HPDE6-E6E7 (cell line): ENCODE measurements at regions not wholly inside any gene's neighbourhood (a gene's known extent, or its start where the extent isn't known, plus 50 kb on each side); places are given as distances from the start of the nearest gene placed in this dataset.

Source experiments
- DNase-seq: peaks from one replicate; pipeline ENCODE4 v3.0.0; 2011; ENCODE audit warnings: missing footprints; ENCODE audit errors: extremely low spot score

GRCh38 chr3:148082506-148083280 is 615.0 kb upstream of the AGTR1 start:
- DNase-seq: no peak

GRCh38 chr3:148083526-148084182 is 614.0 kb upstream of the AGTR1 start:
- DNase-seq: no peak

GRCh38 chr3:148084931-148085330 is 612.8 kb upstream of the AGTR1 start:
- no peak for DNase-seq

GRCh38 chr3:148087601-148088371 is 609.9 kb upstream of the AGTR1 start:
- no peak for DNase-seq

DNA sequence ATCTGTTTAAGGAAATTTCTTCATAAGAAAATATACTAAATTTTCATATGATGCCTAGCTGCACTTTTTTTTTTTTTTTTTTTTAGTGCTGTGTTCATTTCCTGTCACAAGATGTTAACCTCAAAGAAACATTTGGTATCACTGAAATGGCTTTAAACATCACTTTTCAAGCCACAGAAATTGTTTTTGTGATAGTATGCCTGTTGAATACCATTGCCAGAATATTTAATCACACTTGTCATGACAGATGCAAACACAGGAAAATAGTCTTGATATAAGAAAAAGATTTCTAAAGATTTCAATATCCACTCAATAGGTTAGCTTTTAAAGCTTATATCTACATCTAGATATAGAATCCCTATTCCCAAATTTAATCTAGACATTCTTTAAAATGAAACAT is 608.5 kb upstream of the AGTR1 start:
- DNase-seq: no peak

DNA sequence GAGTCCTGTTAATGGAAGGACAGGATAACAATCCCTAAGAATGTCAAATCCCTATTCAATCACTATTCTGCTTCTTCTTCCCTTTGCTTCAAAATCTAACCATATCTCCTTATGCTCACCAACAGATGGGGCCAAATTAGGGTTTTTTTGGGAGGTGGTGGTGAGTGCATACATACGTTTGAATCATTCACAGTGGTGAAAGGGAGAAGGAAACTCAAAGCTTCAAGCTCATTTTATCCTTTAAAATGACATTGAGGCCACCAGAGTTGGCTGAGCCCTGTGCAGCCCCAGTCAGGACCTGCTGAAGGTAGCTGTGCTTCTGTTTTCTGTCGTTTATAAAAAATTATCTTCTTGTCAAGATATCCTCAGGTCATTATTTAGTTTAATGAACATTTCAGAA is 607.5 kb upstream of the AGTR1 start:
- no peak for DNase-seq

- no peak for DNase-seq
Observed at GRCh38 chr3:148092624-148093347, 604.9 kb upstream of the AGTR1 start.

GRCh38 chr3:148093753-148094152 is 604.0 kb upstream of the AGTR1 start:
- no peak for DNase-seq

- DNase-seq: no peak
Observed at GRCh38 chr3:148095962-148096361, 601.7 kb upstream of the AGTR1 start.

GRCh38 chr3:148100476-148100875 is 597.2 kb upstream of the AGTR1 start:
- no peak for DNase-seq

DNA sequence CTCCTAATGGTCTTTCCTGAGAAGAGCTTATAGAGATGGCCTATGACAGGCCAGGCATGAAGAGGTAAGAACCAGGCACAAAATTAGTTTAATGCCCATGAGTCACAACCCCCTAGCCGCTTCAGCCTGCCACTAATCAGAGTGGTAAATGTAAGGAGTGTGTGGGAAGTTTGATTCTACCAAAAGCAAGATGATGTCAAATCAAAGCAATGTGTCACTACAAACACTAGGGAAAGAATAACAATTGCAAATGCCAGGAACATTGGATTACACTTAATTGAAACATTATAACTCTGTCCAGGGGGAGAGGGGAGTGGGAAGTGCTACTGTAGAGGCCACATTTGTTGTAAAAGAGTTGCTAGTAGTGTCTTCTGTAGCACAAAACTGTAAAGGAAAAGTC is 596.6 kb upstream of the AGTR1 start:
- DNase-seq: no peak

DNA sequence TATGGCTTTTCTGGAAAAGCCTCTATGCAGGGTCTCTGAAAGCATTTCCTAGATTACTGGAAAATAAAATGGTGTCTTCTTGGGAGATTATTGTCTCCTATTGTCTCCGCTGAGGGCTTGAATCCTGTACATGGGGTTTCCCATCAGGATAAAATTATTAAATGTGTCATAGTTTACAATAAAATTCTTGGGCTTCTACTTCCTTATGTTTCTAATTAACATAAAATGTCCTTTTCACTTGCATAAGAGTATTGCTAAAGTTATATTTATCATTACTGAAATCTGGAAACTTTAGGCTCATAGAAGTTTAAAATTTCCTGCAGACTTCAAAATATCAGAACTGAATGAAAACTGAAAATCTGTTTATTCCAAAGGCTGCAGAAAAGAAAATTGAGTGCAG is 595.5 kb upstream of the AGTR1 start:
- no peak for DNase-seq

DNA sequence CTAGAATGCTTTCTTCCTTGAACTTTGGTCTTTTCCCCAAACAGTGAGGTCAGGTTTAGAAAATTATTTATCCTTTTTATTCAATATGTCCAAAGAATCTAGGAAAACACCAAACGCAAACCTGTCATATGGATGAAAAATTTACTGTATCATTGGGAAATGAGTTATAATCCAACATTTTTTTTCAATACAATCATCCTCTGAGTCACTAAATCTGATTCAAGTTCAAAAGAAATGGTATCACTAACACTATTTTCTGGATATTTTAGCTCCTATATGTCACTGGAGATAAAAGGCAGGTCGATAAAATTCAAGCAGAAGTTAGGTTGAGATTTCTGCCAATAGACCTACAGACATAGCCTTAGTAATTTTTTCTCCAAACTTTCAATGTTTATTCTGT is 591.6 kb upstream of the AGTR1 start:
- no peak for DNase-seq

- no peak for DNase-seq
Observed at GRCh38 chr3:148126956-148127355, 570.7 kb upstream of the AGTR1 start.

DNA sequence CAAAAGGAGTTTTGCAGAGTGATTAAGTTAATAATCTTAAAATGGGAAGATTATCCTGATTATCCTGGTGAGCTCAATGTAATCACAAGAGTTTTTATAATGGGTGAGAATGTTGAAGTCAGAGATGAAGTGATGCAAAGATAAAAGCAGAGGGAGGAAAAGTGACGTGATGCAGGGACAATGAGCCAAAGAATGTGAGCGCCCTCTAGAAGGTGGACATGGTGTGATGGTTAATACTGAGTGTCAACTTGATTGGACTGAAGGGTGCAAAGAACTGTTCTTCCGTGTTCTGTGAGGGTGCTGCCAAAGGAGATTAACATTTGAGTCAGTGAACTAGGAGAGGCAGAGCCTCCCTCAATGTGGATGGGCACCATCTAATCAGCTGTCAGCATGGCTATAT is 569.6 kb upstream of the AGTR1 start:
- DNase-seq: no peak

GRCh38 chr3:148131990-148132638 is 565.6 kb upstream of the AGTR1 start:
- DNase-seq: no peak

GRCh38 chr3:148136816-148137215 is 560.9 kb upstream of the AGTR1 start:
- DNase-seq: no peak

DNA sequence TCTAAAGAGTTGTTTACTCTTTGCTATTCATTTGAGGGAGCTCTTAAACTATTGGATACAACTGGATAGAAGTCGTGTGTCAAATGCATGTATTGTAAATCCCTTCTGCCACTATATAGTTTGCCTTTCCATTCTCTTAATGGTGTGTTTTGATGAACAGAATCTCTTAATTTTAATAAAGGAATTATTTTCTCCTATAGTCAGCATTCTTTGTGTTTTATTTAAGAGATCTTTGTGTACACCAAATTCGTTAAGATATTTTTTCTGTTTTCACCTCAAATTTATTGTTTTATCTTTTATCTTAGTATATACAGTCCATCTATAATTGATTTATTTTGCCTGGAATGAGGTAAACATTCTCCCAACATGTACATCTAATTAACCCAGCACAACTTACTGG is 551.5 kb upstream of the AGTR1 start:
- no peak for DNase-seq

- DNase-seq: peak; percentile 19
Observed at GRCh38 chr3:148146947-148147826, 550.5 kb upstream of the AGTR1 start.

- no peak for DNase-seq
Observed at GRCh38 chr3:148147903-148148302, 549.8 kb upstream of the AGTR1 start.

DNA sequence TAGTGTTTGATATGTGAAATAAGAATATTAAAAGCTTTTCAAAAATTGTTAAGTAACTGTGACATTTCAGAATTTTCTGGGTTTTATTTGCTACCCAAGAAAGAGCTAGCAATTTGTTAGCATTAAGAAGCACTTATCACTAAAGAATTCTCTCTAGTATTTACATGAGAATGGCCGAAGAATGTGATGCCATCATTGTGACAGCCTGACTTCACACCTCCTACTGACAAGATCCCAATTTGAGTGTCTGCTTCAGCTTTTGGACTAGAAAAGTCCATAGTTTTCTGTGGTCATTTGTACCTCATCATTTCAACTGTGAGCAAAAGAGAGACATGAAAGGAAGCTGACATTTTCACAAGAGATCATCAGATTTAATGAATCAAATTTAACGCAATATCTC is 548.1 kb upstream of the AGTR1 start:
- no peak for DNase-seq
